GM21367 (cell line): ENCODE measurements at regions not wholly inside any gene's neighbourhood (a gene's known extent, or its start where the extent isn't known, plus 50 kb on each side); places are given as distances from the start of the nearest gene placed in this dataset.

Source experiments
- ATAC-seq: cut with Tn5 transposase; IDR thresholded peaks from one replicate; pipeline ENCODE4 v1.9.1; 2021; ENCODE audit not compliant: unreplicated experiment

- no peak for ATAC-seq
These were observed 104.2 kb upstream of the PRR23E start for GRCh38 chr3:127088511-127089351.

GRCh38 chr3:127089486-127090145 is 103.3 kb upstream of the PRR23E start:
- ATAC-seq, result no peak

DNA sequence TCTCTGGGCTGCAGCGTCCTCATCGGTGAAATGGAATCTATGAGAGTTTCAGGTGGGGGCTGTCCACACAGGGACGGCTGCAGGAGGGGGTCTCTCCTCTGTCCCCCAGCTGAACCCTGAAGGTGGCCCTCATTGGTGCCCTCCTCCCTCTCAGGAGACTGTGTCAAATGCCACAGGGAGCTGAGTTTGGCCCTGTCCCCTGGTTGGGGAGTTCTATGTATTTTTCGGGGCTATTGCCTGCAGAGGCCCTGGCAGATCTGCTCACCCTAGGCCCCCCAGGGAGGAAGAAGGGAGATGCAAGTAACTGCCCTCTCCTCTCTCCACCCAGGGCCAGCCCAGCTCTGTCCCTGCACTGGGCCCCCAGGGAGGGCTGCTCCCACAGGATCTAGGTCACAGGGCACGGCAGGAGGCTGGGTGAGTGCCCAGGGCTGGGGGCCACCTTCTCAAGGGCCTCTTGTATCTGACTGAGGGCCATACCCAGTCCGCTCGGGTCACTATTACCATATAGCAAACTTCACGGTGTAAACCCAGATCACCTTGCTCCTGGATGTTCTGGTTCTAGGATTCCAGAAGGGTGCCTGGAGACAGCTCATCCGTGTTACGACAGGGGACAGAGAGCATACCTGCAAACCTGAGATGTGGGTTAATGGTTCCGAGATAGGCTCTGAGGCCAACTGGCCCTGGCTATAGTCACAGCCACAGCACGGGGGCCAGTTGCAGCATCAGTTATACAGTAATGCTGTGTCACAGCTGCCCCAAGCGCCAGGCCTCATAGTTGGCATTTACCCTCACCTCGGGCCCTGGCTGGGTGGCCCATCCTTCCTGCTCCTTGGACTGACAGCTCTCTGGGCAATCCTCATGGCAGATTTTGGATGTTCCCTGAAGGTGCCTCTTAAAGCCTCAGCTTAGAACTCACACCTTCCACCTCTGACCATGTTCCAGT is 102.4 kb upstream of the PRR23E start:
- no peak for ATAC-seq

- ATAC-seq, result no peak
These were observed 101.6 kb upstream of the PRR23E start for GRCh38 chr3:127091376-127091775.

DNA sequence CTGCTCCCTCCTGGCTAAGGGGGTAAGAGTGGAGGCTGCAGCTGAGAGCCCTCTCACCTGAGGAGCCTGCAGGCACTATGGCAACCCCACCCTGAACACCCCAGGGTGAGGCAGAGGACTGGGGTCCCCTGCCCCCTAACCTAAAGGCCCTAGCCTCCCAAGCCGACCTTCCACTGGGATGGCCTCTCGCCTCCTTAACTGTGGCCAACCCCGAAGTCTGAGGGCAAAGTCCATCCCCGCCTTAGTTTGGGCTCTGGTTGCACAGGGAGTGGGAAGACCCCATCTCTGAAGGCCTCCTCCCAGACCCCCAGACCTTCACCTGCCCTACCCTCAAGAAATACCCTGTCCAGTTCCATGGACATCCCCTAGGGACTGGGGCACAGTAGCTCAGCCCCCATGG is 100.6 kb upstream of the PRR23E start:
- ATAC-seq, result no peak

DNA sequence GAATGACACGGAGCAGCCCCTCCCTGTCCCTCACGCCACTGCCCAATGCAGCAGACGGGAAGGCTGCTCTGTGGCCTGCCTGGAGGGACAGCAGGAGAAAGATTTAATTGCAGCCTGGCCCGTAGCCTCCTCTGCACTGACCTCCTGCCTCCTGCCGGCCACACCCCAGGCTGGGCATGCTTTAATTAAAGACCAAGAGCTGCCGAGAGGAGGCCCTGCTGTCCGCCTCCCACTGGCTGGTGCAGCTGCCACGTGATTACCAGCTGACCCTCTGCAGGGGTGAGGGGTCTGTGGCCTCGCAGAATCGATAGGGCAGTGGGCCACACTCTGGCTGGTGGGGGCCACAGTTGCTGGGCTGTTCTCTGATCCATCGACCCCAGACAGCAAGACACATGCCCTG is 100.2 kb upstream of the PRR23E start:
- ATAC-seq, result no peak

GRCh38 chr3:127093312-127093711 is 99.6 kb upstream of the PRR23E start:
- ATAC-seq, result no peak

DNA sequence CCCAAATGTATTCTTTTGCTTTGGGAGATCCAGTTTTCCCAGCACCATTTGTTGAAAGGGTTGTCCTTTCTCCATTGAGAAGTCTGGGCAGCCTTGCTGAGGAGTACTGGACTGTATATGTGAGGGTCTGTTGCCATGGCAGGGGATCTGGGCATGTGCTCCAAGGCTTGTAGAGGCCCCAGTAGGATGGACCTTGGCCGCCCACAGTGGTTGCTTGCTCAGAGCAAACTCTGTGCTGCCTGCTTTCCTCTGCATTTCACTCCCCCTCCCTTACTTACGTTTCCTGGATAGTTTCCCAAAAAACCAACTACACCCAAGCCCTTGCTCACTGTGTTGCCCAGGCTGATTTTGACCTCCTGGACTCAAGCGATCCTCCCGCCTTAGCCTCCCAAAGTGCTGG is 97.2 kb upstream of the PRR23E start:
- ATAC-seq, result no peak

- ATAC-seq, result no peak
These were observed 96.5 kb upstream of the PRR23E start for GRCh38 chr3:127096256-127097071.

DNA sequence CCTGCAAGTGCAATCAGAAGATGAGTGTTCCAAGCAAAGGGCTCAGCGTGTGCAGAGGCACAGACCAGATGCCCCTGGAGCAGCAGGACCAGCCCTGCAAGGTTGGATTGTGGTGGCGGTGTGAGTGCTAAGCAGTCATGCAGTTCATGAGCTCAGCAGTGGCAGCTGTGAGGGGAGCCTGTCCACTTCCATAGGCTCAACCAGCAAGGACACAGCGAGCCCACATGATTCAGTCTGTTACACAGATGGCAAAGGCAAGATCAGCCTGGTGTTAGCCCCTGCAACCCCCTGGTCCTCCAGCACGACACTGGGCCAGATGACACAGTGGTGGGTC is 95.9 kb upstream of the PRR23E start:
- ATAC-seq, result no peak

DNA sequence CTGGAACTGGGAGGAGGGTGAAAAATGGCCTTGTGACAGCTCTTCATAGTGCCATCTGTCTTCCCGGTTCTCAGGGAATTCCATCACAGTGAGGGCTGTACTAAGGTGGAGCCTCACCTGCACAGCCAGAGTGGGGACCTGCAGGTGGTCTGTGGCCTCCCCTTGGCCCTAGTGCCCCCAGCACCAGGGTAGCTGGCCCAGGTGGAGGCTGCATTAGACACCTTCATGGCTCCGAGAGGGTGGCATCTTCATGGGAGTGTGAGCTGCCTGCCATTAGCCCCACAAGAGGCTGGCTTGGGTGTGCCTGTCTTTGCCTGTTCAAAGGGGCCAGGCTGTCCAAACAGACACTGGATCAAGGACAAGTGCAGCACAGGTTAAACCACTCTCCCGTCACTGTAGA is 95.5 kb upstream of the PRR23E start:
- ATAC-seq, result no peak

DNA sequence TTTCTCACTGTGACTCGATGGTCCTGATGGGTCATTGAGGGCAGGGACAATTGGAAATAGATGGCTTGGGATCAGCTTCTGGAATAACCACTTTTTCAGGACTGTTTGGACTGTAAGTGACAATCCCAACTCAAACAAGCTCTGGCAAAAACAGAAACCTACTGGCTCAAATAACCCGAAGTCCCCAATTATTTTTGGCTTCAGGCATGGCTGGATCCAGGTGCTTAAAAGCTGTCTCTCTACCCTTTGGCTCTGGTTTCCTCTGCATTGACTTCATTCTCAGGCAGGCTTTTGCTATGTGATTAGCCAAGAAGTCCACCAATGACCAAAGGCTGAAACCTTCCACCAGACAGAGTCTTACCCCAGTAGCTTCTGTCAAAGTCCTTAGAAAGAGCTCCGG is 92.9 kb upstream of the PRR23E start:
- no peak for ATAC-seq

DNA sequence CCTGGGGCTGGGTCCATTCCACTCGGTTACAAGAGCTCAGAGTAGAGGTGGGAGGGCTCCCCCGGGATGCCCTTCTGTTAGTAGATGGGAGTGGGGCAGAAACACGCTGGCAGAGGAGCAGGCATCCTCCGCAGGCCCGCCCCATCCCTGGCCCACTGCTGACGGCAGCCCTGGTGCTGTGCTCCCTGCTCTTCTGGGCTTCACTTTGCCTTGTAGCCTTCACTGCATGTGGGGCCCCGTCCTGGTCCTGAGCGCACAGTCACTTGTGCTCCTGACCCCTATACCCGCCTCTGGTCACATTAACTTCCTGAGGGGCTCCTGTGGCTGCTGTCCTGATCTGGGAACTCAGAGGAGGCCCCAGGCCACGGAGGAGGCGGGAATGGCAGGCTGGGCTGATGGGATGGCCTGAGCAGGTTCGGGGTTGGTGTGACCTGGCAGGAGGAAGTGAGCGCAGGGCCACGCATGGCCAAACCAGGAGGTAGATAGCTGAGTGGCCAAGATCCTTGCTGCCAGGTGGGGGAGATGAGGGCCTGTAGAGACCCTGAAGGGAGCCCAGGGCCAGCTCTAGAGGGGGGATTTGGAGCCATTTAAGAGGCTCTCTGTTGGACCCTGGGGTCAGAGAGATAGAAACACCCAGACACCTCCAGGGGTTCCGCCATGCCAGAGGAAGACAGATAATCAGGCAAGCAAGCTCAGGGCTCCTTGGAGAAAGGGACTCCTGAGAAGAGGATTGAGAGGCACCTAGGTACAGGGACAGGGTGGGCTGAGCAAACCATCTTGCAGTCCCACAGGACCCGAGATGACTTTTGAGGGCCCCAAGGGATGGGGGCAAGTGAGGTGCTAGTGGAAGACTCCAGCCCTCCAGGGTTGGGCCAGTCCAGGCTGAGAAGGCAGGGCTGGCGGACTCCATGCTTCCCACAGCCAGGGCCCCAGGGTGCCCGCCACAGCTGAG is 92.2 kb upstream of the PRR23E start:
- ATAC-seq, result no peak

GRCh38 chr3:127101411-127102187 is 91.3 kb upstream of the PRR23E start:
- no peak for ATAC-seq

GRCh38 chr3:127102188-127102520 is 90.8 kb upstream of the PRR23E start:
- ATAC-seq, result no peak

DNA sequence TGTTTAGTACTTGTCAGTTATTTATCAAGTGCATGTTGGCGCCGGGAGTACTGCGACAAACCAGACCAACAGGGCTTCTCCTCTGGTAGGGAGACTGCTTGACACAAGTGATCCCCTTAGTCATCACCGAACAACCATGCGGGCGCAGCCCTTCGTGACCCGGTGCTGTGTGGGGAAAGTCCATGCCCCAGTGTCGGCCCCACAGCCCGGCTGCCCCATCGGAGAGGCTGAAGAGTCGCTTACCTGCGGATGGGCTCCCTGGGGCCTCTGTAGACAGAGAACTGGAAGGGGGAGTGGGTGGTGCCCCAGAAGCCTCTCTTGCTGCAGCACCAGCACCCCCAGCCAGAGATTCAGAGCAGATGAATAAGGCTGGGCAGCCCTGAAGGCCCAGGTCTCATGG is 90.3 kb upstream of the PRR23E start:
- no peak for ATAC-seq

- no peak for ATAC-seq
These were observed 89.9 kb upstream of the PRR23E start for GRCh38 chr3:127103080-127103479.

- no peak for ATAC-seq
These were observed 88.3 kb upstream of the PRR23E start for GRCh38 chr3:127104586-127104985.

GRCh38 chr3:127105587-127105986 is 87.3 kb upstream of the PRR23E start:
- no peak for ATAC-seq
